SKM-1 (cell line): ENCODE measurements at regions not wholly inside any gene's neighbourhood (a gene's known extent, or its start where the extent isn't known, plus 50 kb on each side); places are given as distances from the start of the nearest gene placed in this dataset.
"Not testable (repeated sequence)": the region's sequence is repeated elsewhere in the genome, so short reads cannot be mapped to it uniquely, and the experiment has no call there.

ENCODE experiments used
- DNase-seq: peaks from one replicate; lab custom pipeline; 2025; ENCODE audit not compliant: unreplicated experiment; lab: John Stamatoyannopoulos, UW

GRCh38 chr10:27390681-27391080 lies 113.4 kb upstream of the RAB18 start:
- no peak for DNase-seq

- no peak for DNase-seq
Observed at GRCh38 chr10:27388761-27389399, 115.2 kb upstream of the RAB18 start.

GRCh38 chr10:27383595-27384542 lies 120.2 kb upstream of the RAB18 start:
- DNase-seq = no peak

- DNase-seq = no peak
Observed at GRCh38 chr10:27382176-27382575, 121.9 kb upstream of the RAB18 start.

- DNase-seq = no peak
Observed at GRCh38 chr10:27380929-27381358, 123.2 kb upstream of the RAB18 start.

- not testable (repeated sequence) for DNase-seq
Observed at GRCh38 chr10:27379041-27379440, 125.1 kb upstream of the RAB18 start.

- DNase-seq = no peak
Observed at GRCh38 chr10:27373566-27374160, 130.4 kb upstream of the RAB18 start.

- DNase-seq = no peak
Observed at GRCh38 chr10:27372095-27372494, 131.5 kb upstream of the ACBD5 start.

- DNase-seq = not testable (repeated sequence)
Observed at GRCh38 chr10:27371375-27371774, 130.8 kb upstream of the ACBD5 start.

- DNase-seq = no peak
Observed at GRCh38 chr10:27369880-27370279, 129.3 kb upstream of the ACBD5 start.

GRCh38 chr10:27368706-27369105 lies 128.1 kb upstream of the ACBD5 start:
- DNase-seq = no peak

GRCh38 chr10:27366769-27367168 lies 126.2 kb upstream of the ACBD5 start:
- no peak for DNase-seq

- no peak for DNase-seq
Observed at GRCh38 chr10:27364028-27364427, 123.4 kb upstream of the ACBD5 start.

GRCh38 chr10:27360581-27361172 lies 120.1 kb upstream of the ACBD5 start:
- peak; percentile 24 for DNase-seq

- no peak for DNase-seq
Observed at GRCh38 chr10:27359792-27360355, 119.3 kb upstream of the ACBD5 start.

- no peak for DNase-seq
Observed at GRCh38 chr10:27356738-27357137, 116.1 kb upstream of the ACBD5 start.

GRCh38 chr10:27355918-27356573 lies 115.4 kb upstream of the ACBD5 start:
- DNase-seq = no peak

- DNase-seq = not testable (repeated sequence)
Observed at GRCh38 chr10:27354643-27355270, 114.2 kb upstream of the ACBD5 start.

- not testable (repeated sequence) for DNase-seq
Observed at GRCh38 chr10:27354100-27354499, 113.5 kb upstream of the ACBD5 start.

- DNase-seq = no peak
Observed at GRCh38 chr10:27349987-27350386, 109.4 kb upstream of the ACBD5 start.
